ENCODE measurements at regions not wholly inside any gene's neighbourhood (a gene's known extent, or its start where the extent isn't known, plus 50 kb on each side); places are given as distances from the start of the nearest gene placed in this dataset.
A peak's percentile ranks its signal among the peaks of the same experiment; 100 is the strongest.

DNA sequence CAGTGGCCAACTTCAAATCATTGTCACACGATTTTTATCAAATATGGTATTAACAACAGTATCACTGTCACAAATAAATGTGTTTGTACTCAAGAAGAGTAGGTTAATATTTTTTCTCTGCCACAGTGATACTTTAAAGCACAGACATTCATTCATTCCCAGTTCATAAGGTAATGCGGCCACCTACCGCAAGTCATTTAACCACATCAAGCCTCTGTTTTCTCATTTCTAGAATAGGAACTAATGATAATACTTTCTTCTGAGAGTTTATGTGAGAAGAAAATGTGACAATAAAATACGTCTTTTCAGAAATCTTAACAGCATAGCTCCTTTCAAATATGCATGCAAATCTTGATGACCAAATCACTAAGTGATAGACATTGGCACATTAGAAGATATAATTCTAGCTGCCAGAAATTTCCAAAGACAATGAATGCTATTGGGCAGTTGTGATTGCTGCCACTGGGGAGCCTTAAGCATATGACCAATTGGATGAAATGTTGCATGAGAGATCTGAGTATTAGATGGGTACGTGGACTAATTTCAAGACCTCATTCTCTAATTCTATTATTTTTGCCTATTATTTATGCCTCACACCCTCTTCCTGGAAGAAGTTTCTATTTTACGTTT, 430.9 kb downstream of the PID1 start:
- TF ChIP-seq POLR2A (IDR thresholded peaks at IDR 0.05), result no peak
- TF ChIP-seq, protein P1, sequence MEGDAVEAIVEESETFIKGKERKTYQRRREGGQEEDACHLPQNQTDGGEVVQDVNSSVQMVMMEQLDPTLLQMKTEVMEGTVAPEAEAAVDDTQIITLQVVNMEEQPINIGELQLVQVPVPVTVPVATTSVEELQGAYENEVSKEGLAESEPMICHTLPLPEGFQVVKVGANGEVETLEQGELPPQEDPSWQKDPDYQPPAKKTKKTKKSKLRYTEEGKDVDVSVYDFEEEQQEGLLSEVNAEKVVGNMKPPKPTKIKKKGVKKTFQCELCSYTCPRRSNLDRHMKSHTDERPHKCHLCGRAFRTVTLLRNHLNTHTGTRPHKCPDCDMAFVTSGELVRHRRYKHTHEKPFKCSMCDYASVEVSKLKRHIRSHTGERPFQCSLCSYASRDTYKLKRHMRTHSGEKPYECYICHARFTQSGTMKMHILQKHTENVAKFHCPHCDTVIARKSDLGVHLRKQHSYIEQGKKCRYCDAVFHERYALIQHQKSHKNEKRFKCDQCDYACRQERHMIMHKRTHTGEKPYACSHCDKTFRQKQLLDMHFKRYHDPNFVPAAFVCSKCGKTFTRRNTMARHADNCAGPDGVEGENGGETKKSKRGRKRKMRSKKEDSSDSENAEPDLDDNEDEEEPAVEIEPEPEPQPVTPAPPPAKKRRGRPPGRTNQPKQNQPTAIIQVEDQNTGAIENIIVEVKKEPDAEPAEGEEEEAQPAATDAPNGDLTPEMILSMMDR (IDR thresholded peaks at IDR 0.05), result no peak
- no peak for TF ChIP-seq POLR2AphosphoS5 (IDR thresholded peaks at IDR 0.05; ENCODE audit: insufficient read depth in 1 of 2, low read depth in 1 of 2)
- DNase-seq (ENCODE audit: extremely low spot score in 2 of 2), result no peak
- H3K27ac ChIP-seq, result no peak overlapping the region
- no peak overlapping the region for H3K4me3 ChIP-seq
- no peaks in the 10 kb centered on the region for H3K27me3 ChIP-seq
- no peaks in the 10 kb centered on the region for H3K4me1 ChIP-seq
- no peaks in the 10 kb centered on the region for H3K9me3 ChIP-seq
- no peaks in the 10 kb centered on the region for H3K36me3 ChIP-seq
- intact Hi-C loops (cut with DNase I), result no loop called here

DNA sequence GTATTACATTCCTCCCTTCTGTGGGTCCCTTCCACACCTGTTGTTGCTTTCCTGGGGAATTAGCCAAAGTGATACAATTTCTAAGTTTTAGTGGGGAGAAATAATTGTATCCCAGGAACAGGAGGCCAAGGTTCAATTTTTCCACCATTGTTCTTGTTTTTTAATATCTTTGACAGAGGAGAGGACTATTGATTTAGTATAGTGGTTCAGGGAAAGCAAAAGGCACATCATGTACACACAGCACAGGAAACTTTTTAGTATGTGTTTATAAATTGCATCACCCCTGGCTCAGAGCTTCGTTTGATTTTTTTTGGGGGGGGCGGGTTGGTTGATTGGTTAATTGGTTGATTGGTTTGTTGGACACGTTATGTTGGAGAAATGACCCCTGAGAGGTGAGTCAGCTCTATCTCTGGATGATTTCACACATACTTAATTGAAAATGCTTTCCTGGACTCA, 431.6 kb downstream of the PID1 start:
- H3K27me3 ChIP-seq, result no peaks in the 10 kb centered on the region
- intact Hi-C loops (cut with DNase I), result no loop called here
- H3K36me3 ChIP-seq, result no peaks in the 10 kb centered on the region
- no peaks in the 10 kb centered on the region for H3K4me1 ChIP-seq
- no peak overlapping the region for H3K27ac ChIP-seq
- DNase-seq (ENCODE audit: extremely low spot score in 2 of 2), result no peak
- H3K9me3 ChIP-seq, result no peaks in the 10 kb centered on the region
- TF ChIP-seq POLR2AphosphoS5 (IDR thresholded peaks at IDR 0.05; ENCODE audit: insufficient read depth in 1 of 2, low read depth in 1 of 2) (peak in 1 of 2 donors; percentile 10), POLR2A (IDR thresholded peaks at IDR 0.05) (no peak)
- TF ChIP-seq, protein P1 (IDR thresholded peaks at IDR 0.05), result no peak
- no peak overlapping the region for H3K4me3 ChIP-seq

DNA sequence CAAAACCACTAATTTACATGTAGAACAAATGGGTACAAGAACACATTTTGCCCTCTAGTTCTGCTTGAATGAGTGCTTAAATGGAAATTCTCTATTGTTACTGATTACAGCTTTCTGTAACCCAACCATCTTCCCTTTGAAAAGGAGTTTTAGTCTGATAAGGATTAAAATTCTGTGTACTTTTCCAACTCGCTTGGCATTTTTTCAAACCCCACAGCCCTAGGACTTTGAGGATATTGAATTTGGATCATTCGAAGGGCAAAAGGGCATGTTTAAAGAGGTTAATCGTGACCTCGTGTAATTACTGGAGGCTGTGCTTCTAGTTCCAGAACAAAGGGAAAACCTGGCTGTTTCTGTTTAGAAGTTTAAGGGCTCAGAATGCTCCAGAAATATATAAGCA, 432.3 kb downstream of the PID1 start:
- TF ChIP-seq POLR2AphosphoS5 (IDR thresholded peaks at IDR 0.05; ENCODE audit: insufficient read depth in 1 of 2, low read depth in 1 of 2) (no peak), POLR2A (IDR thresholded peaks at IDR 0.05) (no peak)
- TF ChIP-seq, protein P1 (IDR thresholded peaks at IDR 0.05), result no peak
- H3K4me1 ChIP-seq, result no peaks in the 10 kb centered on the region
- intact Hi-C loops (cut with DNase I), result no loop called here
- H3K27me3 ChIP-seq, result no peaks in the 10 kb centered on the region
- H3K4me3 ChIP-seq, result no peak overlapping the region
- H3K9me3 ChIP-seq, result no peaks in the 10 kb centered on the region
- no peak for DNase-seq (ENCODE audit: extremely low spot score in 2 of 2)
- H3K36me3 ChIP-seq, result no peaks in the 10 kb centered on the region
- no peak overlapping the region for H3K27ac ChIP-seq

DNA sequence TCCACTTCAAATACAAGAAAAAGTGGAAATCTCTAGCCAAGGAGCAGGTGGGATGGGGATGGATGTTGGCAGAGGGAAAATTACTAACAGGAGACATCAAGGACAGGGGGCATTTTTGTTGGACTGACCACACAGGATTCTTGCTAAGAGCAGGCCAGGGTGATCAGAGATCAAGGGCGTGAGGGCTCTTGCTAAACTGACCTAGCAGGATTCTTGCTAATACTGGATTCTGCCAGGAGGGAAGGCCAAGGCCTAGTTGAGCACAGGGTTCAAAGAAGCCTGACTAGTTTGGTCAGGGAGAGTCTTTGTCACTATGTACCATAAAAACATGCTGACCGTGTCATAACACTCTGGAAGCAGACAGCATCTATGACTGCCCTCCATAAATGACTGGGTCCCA, 442.7 kb downstream of the PID1 start:
- TF ChIP-seq POLR2AphosphoS5 (IDR thresholded peaks at IDR 0.05; ENCODE audit: insufficient read depth in 1 of 2, low read depth in 1 of 2) (no peak), POLR2A (IDR thresholded peaks at IDR 0.05) (no peak)
- TF ChIP-seq, protein P1 (IDR thresholded peaks at IDR 0.05), result no peak
- intact Hi-C loops (cut with DNase I), result no loop called here

DNA sequence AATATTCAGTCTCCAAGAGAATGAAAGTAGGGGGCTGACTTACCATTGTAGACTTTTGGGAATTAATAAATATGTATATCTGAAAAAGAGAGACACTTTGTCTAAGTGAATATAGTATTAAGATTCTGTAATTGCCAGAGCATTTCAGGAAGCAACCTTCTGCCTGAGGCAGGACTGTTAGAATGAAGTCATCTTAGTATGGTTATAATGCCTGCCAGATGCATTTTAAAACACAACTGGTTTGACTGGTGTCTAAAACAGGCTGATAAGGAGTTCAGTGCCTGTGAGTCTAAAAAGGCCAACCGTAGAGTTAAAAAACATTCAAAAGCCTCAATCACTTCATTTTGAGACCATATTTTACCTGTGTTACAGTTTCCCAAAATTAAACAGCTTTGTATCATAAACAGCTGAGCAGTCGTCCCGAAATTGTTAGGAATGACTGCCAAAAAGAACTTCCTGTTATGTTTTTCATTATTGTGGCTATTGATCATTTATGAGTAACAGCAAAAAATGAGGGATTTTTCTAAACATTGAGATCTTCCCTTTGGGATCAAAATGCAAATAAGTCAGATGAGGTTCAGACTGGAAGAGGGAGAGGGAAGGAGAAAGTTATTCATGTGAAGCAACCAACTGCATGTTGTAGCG, 443.9 kb downstream of the PID1 start:
- no peak for DNase-seq (ENCODE audit: extremely low spot score in 2 of 2)
- TF ChIP-seq, protein P1 (IDR thresholded peaks at IDR 0.05), result no peak
- Histone ChIP-seq H3K27ac (no peak overlapping the region), H3K36me3 (no peaks in the 10 kb centered on the region), H3K27me3 (no peaks in the 10 kb centered on the region), H3K9me3 (no peaks in the 10 kb centered on the region), H3K4me1 (no peaks in the 10 kb centered on the region), H3K4me3 (no peak overlapping the region)
- intact Hi-C loops (cut with DNase I), result no loop called here

More for the DNA sequence above, 442.7 kb downstream of the PID1 start:
- Histone ChIP-seq H3K4me1 (no peaks in the 10 kb centered on the region), H3K27me3 (no peaks in the 10 kb centered on the region), H3K9me3 (no peaks in the 10 kb centered on the region), H3K36me3 (no peaks in the 10 kb centered on the region), H3K27ac (no peak overlapping the region), H3K4me3 (no peak overlapping the region)
- no peak for DNase-seq (ENCODE audit: extremely low spot score in 2 of 2)

All from vagina (tissue), 2 donors.